Nephron progenitor cell (in vitro differentiated cells): ENCODE measurements at regions not wholly inside any gene's neighbourhood (a gene's known extent, or its start where the extent isn't known, plus 50 kb on each side); places are given as distances from the start of the nearest gene placed in this dataset.
A peak's percentile ranks its signal among the peaks of the same experiment; 100 is the strongest.

Experiments used
- DNase-seq: peaks from one replicate; pipeline ENCODE4 v3.0.0; 2021
- H3K27ac Mint-ChIP-seq: 2 replicates; pipeline ENCODE4 v1.8.0; 2021; ENCODE audit warnings: mild to moderate bottlenecking, moderate library complexity, mixed read lengths
- H3K27me3 Mint-ChIP-seq: 2 replicates; pipeline ENCODE4 v1.8.0; 2021; ENCODE audit warnings: mild to moderate bottlenecking, low read depth, mixed read lengths; ENCODE audit not compliant: poor library complexity
- H3K36me3 Mint-ChIP-seq: 2 replicates; pipeline ENCODE4 v1.8.0; 2021; ENCODE audit warnings: low read depth, mixed read lengths
- H3K4me1 Mint-ChIP-seq: 2 replicates; pipeline ENCODE4 v1.8.0; 2021; ENCODE audit warnings: mixed read lengths
- H3K4me3 Mint-ChIP-seq: 2 replicates; pipeline ENCODE4 v1.8.0; 2021; ENCODE audit warnings: mild to moderate bottlenecking, moderate library complexity, mixed read lengths
- H3K9me3 Mint-ChIP-seq: 2 replicates; pipeline ENCODE4 v1.8.0; 2021; ENCODE audit warnings: mild to moderate bottlenecking, moderate library complexity, mixed read lengths
- CTCF ChIP-seq: fragments of 200-600 bp; sonication (generic); IDR thresholded peaks from 2 replicates; pipeline ENCODE4 v1.5.0; 2021; ENCODE audit warnings: antibody characterized with exemption

GRCh38 chr3:25025236-25025635, 402.8 kb upstream of the RARB start:
- H3K27me3 Mint-ChIP-seq: peaks cover under 1% of the 10 kb centered on the region
- TF ChIP-seq CTCF: no peak
- no peak overlapping the region for H3K4me3 Mint-ChIP-seq
- peaks cover 8% of the 10 kb centered on the region for H3K9me3 Mint-ChIP-seq
- H3K27ac Mint-ChIP-seq: no peak overlapping the region
- H3K36me3 Mint-ChIP-seq: no peaks in the 10 kb centered on the region
- H3K4me1 Mint-ChIP-seq: peaks cover 11% of the 10 kb centered on the region
- no peak for DNase-seq

GRCh38 chr3:25027650-25028049, 400.4 kb upstream of the RARB start:
- Mint-ChIP-seq H3K27me3 (peaks cover 3% of the 10 kb centered on the region), H3K9me3 (peaks cover 1% of the 10 kb centered on the region), H3K27ac (no peak overlapping the region), H3K4me1 (peaks cover 17% of the 10 kb centered on the region), H3K36me3 (no peaks in the 10 kb centered on the region), H3K4me3 (no peak overlapping the region)
- no peak for DNase-seq
- no peak for TF ChIP-seq CTCF

- no peak overlapping the region for H3K4me3 Mint-ChIP-seq
- no peaks in the 10 kb centered on the region for H3K36me3 Mint-ChIP-seq
- no peaks in the 10 kb centered on the region for H3K9me3 Mint-ChIP-seq
- peaks cover 17% of the 10 kb centered on the region for H3K4me1 Mint-ChIP-seq
- DNase-seq: no peak
- no peak overlapping the region for H3K27ac Mint-ChIP-seq
- TF ChIP-seq CTCF: no peak
- peaks cover 3% of the 10 kb centered on the region for H3K27me3 Mint-ChIP-seq
These were observed 398.2 kb upstream of the RARB start for GRCh38 chr3:25029820-25030219.

GRCh38 chr3:25032344-25032743, 395.7 kb upstream of the RARB start:
- DNase-seq: no peak
- Mint-ChIP-seq H3K36me3 (no peaks in the 10 kb centered on the region), H3K27ac (no peak overlapping the region), H3K4me1 (peaks cover 20% of the 10 kb centered on the region), H3K4me3 (no peak overlapping the region), H3K27me3 (peaks cover 3% of the 10 kb centered on the region), H3K9me3 (no peaks in the 10 kb centered on the region)
- no peak for TF ChIP-seq CTCF

GRCh38 chr3:25033407-25034029, 394.5 kb upstream of the RARB start:
- no peak overlapping the region for H3K27ac Mint-ChIP-seq
- peaks cover 3% of the 10 kb centered on the region for H3K27me3 Mint-ChIP-seq
- H3K4me3 Mint-ChIP-seq: no peak overlapping the region
- H3K36me3 Mint-ChIP-seq: no peaks in the 10 kb centered on the region
- peaks cover 32% of the 10 kb centered on the region for H3K4me1 Mint-ChIP-seq
- DNase-seq: peak; percentile 41
- peak; percentile 61 for TF ChIP-seq CTCF
- no peaks in the 10 kb centered on the region for H3K9me3 Mint-ChIP-seq

- DNase-seq: no peak
- peaks cover 44% of the 10 kb centered on the region for H3K4me1 Mint-ChIP-seq
- no peak for TF ChIP-seq CTCF
- no peaks in the 10 kb centered on the region for H3K9me3 Mint-ChIP-seq
- H3K27me3 Mint-ChIP-seq: peaks cover 3% of the 10 kb centered on the region
- H3K4me3 Mint-ChIP-seq: no peak overlapping the region
- no peak overlapping the region for H3K27ac Mint-ChIP-seq
- no peaks in the 10 kb centered on the region for H3K36me3 Mint-ChIP-seq
These were observed 392.5 kb upstream of the RARB start for GRCh38 chr3:25035526-25035925.
